ENCODE measurements at regions not wholly inside any gene's neighbourhood (a gene's known extent, or its start where the extent isn't known, plus 50 kb on each side); places are given as distances from the start of the nearest gene placed in this dataset.
"Not testable (repeated sequence)": the region's sequence is repeated elsewhere in the genome, so short reads cannot be mapped to it uniquely, and the experiment has no call there.

DNA sequence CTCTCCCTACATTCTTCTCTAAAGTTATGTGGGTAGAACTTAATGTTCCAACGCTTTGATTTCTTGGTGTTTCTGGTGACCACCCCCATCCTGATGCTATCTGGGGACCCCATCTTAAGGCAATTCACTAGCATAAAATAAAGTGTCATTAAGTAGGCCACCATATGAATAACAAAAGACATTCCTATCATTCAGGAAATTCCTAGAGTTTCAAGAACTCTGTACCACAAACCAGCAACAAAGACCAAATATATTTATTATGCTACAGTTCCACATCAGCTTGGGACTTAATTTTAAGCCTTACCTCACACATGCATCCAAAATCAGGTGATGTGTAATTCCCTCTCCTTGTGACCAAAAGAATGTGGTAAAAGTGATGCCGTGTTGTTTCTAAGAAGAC, 254.6 kb upstream of the LRRC4C start:
- DNase-seq = no peak

DNA sequence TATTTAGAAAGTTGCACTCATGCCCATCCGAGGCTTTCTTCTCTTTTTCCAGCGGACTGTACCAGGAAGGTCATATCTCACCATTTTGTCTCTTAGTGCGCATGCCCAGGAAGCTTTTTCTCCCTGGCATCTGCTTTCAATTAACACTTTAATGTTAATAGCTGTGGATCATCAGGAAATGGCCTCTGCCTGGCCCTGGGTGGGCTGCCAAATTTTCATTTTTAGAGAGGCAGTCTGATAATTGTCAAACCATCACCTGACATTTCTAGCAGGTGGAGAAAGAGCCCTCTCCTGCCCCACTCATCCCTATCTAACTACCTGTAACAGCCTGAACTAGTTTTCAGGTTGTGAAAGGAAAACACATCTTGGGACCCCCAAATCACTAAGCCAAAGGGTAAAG, 257.4 kb upstream of the LRRC4C start:
- no peak for DNase-seq

DNA sequence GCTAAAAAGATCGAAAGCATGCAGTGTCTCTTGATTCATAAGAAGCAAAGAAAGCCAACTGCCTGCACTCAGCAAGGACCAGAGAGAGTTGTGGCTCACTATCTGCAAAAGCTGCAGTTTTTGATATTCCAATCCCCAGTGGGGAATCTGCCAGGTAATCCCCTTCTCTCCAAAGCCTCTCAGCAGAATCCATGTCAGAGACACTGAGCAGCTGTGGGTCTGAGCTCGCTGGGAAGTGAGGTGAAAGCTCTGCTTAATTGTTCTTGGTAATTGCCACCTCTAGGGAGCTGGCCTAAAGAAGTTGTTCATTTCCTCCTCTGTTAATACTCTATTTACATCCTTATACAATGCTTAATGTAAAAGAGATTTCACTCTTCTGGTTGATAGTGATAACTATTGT, 261.3 kb upstream of the LRRC4C start:
- no peak for DNase-seq

DNA sequence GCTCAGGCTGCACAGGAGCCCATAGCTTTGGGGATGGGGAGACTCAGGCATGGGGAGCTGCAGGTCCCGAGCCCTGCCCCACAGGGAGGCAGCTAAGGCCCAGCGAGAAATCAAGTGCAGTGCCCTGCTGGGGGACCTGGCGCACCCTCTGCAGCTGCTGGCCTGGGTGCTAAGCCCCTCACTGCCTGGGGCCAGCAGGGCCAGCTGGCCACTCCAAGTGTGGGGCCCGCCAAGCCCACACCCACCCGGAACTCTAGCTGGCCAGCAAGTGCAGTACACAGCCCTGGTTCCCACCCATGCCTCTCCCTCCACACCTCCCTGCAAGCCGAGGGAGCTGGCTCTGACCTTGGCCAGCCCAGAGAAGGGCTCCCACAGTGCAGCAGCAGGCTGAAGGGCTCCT, 268.7 kb upstream of the LRRC4C start:
- DNase-seq = not testable (repeated sequence)

DNA sequence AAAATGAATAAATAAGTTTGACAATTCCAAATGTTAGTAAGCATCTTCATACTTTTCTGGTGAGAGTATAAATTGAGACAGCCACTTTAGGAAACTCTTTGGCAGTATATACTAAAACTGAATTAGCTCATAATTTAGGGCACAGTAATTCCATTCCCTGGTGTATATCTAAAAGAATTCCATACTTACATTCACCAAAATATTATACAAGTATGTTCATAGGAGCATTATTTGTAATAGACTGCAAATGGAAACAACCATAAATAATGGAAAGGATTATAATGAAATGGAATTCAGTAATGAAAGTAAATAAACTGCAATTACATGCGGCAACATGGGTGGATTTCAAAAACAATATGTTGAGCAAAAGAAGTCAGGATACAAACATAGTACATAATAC, 315.8 kb upstream of the LRRC4C start:
- DNase-seq = no peak

DNA sequence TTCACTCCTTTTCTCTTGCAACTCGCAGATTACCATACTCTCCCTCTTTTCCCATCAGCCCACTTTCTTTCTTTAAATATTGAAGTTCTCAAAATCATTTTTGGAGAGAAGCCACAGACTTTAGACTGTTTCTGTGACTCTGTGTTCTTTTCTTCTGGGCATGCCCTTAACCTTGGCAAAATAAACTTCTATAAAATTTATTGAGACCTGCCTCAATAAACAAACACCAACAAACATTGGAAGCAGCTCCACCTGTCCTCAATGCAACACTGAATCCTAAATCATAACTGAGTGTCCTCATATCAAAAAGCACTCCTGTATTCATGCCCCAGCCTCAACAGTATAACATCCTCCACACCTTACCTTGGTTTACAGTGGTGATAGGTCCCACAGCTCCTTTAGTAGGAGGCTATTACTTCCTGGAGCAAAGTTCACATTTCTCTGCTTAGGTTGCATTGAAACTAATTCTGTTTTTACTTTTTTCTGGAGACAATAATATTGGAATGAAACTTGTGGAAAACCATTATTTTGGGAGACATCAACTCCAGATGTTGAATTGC, 320.0 kb upstream of the LRRC4C start:
- no peak for DNase-seq

DNA sequence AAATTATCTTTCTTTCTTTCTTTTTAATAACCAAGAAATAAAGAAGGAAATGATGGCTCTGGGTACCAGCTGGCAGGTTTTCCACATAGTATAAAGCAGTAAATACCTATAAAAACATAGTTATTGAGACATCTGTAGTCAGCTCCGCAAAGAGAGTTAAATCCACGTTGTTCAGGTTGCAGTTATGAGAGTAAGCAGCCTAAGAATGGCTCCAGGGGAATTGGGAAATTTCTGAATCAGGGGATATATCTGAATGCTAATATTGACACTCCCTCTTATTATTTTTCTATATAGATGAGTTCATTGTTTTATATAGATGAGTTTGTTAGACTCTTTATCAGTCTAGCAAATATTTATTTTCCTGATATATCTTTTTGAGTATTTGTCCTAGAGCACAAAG, 322.0 kb upstream of the LRRC4C start:
- DNase-seq = no peak

DNA sequence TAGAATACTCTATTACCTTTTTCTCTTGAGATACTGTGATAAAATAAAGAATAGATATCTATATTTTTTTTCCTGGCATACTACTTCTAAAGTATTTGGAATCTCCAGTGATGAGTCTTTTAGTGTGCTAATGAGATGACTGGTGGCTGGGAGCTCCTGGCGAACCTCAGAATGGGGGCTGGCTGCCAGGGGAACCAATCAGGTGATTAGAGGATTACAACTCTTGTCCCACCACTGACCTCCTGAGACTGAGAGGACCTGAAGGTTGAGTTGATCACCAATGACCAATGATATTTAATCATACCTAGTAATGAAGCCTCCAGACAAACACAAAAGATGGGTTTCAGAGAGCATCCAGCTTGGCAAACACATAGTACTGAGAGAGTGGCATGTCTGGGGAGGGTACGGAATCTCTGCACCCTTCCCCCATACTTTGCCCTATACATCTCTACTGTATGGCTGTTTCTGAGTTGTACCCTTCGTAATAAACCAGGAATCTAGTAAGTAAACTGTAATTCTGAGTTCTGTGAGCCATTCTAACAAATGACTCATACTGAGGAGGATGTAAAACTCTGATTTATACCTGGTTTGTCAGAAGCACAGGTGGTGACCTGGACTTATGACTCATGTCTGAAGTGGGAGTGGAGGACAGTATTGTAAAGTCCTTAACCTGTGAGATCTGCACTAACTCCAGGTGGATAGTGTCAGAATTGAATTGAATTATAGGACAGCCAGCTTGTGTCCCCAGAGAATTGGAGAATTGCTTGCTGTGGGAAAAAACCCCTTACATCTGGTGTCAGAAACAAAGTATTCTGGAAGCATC, 325.3 kb upstream of the LRRC4C start:
- DNase-seq = no peak

DNA sequence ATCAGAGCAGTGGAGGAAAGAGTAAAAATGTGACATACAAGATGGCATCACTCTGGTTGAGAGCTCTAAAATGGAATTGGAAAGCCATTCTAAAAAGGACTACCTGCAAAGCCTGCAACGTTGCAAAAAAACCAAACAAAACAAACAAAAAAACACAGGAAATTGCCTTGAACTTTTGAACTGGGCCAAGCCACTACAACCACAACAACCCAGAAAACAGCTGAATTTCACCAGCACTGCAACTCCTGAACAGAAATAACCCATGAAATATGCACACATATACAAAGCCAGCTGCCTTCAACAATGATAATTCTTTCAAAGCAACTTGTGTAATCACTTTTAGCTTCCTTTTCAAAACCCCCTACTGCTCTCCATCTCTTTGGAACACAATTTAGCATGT, 326.6 kb upstream of the LRRC4C start:
- DNase-seq = no peak

DNA sequence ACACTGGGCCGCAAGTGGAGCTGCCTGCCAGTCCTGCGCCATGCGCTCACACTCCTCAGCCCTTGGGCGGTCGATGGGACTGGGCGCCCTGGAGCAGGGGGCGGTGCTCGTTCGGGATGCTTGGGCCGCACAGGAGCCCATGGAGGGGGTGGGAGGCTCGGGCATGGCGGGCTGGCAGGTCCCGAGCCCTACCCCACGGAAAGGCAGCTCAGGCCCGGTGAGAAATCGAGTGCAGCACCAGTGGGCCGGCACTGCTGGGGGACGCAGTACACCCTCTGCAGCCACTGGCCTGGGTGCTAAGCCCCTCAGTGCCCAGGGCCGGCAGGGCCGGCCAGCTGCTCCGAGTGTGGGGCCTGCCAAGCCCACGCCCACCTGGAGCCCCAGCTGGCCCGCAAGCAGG, 328.7 kb upstream of the LRRC4C start:
- no peak for DNase-seq

DNA sequence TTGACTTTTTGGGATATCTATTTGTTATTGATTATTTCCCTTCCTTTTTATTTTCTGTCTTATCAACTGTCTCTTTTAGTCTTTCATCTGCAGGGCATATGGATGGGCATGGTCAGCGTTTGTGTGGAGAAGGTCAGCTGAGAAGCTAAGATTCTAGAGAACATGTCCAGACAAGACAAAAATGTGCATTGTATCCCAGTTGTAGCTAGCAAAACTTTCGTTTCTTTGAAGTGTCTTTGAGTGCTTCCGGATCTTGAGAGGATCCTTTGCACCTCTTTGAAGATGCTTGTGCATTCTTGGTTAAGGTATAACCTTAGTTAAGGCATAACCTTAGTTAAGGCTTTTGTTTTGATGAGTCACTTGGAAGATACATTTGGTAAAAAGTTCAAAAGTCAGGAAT, 329.9 kb upstream of the LRRC4C start:
- DNase-seq = no peak

DNA sequence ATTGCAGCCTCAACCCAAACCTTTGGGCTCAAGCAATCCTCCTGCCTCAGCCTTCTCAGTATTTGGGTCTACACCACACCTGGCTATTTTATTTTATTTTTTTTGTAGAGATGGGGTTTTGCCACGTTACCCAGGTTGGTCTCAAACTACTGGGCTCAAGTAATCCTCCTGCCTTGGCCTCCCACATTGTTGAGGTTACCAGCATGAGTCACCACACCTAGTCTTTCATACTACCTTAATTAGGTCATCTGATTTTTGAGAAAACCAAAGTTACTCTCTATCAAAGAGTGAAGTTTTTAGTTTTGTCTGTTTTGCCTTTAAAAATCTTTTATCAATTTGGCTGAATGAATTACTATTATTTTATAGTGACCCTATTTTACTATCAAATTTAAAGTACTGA, 335.6 kb upstream of the LRRC4C start:
- DNase-seq = no peak

DNA sequence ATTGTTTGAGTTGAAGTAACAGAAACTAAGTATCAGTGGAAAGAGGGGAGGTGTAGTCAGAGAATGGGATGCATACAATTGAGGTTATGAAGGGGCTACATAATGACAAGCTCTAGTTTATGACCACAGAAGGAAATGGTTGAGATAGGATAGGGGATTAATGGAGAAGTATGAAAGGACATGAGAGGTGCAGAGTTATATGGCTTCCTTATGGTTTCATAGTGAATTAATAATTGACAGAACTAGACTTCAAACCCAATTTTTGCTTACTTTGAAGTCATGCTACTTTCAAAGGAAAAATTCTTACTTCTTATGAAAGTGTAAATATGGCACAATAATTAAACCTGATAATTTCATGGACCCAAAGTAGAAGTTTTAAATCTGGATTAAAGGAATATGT, 340.3 kb upstream of the LRRC4C start:
- DNase-seq = no peak

DNA sequence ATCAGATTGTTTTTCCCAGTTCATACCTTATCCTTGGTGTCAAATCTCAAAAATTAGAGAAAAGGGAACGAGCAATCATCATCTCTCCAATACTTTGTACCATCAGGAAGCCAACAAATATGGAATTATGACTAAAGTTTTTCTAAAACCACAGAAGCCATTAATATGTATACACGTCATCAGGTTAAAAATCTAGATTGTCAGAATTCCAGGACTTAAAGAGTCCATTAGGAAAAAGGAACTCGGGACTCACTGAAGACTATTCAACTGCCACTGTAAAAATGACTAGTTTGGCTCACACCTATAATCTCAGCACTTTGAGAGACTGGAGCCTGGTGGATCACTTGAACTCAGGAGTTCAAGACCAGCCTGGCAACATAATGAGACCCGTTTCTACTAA, 344.4 kb upstream of the LRRC4C start:
- DNase-seq = no peak

DNA sequence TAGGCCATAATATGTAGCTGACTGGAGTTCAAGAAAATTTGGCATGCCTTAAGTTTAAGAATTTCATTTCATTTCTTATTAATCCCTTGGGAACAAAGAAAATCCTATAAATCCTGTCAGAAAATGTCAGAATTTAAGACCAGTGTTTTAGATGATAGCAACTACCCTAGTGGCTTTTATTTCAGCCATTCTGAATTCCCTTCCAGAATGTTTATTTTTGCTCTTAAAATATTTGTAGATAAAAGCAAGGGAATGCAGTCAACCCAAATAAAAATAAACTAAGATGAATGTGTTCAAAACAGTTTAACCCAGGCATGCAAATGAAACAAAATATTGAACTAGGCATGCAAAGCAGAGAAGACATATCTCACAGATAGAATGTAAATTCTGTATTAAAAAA, 356.9 kb upstream of the LRRC4C start:
- DNase-seq = no peak

DNA sequence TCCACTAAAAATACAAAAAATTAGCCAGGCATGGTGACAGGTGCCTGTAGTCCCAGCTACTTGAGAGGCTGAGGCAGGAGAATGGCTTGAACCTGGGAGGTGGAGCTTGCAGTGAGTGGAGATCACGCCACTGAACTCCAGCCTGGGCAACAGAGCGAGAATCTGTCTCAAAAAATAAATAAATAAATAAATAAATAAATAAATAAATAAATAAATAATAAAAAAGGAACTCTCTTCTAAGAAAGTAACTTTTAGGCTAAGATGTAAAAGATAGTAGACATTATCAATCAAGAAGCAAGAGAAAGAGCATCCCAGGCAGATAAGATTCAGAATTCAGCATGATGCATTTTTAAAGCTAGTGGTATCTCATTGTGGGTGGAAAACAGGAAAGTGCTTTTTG, 364.8 kb upstream of the LRRC4C start:
- not testable (repeated sequence) for DNase-seq

DNA sequence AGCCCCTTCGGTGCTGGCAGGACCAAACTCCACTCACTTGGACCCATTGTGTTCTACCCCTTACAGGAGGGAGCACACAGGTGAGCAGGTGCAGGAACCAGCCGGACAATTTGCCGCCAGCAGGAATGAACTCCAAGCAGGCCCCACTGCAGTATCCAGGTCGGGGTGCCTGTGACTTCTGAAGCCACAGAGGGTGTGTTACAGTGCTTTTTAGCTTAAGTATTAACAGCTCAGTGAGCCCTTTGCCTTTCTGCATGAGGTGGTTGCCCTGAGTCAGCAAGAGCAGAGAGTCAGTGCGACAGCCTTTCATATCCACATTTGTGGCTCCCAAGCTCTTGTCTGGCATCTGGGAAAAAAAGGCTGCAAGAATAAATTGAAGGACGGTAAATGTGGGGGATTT, 366.6 kb upstream of the LRRC4C start:
- DNase-seq = no peak

DNA sequence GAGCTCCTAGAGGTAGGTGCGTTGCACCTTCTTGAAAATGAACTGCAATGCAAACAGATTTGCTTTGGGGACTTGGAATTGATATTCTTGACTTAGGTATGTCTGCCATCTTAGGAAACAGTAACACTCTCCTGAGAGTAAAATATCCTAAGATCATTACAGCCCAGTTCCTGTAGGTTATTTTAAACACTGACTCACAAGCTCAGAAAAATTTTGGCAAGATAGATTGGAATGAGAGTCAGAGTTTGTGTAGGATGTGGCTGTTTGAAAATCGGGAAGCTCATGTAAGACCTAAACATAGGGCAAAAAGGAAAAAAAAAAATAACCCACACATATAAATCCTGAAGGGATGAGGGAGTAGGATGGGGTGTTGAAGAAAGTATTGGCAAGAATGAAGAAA, 377.0 kb upstream of the LRRC4C start:
- no peak for DNase-seq

DNA sequence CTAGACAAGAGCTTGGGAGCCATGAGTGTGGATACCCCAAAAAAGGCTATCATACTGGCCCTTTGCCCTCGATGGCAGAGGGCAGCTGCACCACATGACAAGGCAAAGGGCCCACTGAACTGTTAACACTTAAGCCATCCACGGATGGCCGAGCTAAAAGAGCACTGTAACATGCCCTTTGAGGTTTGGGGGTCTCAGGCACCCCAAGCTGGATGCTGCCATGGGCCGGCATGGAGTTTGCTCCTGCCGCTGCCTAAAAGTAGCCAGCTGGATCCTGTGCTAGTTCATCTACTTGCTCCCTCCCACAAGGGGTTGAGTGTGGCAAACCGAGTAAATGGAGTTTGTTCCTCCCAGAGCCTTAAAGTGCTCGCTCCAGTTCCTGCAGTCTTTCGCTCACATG, 383.2 kb upstream of the LRRC4C start:
- DNase-seq = no peak

DNA sequence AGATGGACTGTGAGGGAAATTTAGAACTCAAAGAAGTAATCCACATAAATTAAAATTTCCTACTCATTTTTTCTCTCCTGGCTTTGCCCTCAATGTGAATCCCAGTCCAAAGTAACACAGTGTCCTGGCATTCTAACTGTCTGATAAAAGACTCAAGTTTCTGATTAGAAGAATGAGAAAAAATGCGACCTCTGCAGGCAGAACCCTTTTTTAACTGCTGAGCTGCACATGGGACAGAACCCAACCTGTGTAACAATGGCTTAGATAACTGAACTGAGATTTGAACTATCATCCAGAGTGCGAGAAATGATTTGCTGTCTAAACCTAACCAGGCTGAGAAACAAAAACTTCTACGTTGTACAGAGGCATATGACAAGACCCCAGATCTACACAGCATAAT, 385.6 kb upstream of the LRRC4C start:
- DNase-seq = no peak

DNA sequence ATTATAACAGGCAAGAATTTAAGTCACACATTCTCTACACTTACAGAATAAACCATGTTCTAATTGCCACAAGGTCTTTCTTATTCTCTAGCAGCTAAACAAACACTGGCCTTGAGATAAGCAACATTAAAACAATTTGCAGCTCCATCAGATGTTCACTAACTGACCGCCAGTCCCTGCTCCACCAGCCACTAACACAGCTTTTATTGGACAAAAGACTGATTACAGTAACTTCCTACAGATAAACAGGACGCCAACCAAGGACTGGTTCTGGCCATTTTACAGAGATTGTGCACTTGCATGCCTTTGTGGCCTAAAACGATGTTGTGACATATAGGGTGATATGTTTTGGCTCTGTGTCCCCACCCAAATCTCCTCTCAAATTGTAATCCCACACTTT, 388.9 kb upstream of the LRRC4C start:
- DNase-seq = no peak

DNA sequence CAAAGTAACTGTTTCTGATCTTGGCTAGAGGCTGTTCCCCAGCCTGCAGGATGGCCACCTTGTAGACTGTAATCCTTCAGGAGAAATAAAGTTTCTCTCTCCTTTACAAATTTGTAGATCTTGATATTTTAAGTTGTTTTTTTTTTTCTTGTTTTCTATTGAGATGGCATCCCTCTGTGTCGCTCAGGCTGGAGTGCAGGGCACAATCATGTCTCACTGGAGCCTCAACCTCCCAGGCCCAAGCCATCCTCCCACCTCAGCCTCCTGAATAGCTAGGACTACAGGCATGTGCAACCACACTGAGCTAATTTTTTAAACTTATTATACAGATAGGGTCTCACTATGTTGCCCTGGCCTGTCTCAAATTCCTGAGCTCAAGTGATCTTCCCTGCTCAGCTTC, 389.8 kb upstream of the LRRC4C start:
- DNase-seq = no peak

DNA sequence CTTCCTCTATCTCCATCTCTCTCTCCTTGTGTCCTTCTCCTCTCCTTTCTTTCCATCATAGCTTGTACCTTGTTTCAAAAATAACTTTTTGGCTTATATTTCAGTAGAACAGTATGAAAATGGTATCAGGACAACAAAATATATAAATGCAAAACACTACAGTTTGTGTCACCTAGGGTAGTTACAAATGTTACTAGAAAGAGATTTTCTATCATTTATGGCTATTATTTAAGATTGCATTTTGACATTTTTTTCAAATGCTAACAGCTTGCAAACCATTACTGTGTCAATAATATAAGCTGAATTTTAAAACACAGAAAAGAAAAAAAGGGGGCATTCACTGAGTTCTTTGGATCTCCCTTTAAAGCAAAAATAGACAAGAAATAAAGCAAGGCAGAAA, 392.3 kb upstream of the LRRC4C start:
- no peak for DNase-seq

DNA sequence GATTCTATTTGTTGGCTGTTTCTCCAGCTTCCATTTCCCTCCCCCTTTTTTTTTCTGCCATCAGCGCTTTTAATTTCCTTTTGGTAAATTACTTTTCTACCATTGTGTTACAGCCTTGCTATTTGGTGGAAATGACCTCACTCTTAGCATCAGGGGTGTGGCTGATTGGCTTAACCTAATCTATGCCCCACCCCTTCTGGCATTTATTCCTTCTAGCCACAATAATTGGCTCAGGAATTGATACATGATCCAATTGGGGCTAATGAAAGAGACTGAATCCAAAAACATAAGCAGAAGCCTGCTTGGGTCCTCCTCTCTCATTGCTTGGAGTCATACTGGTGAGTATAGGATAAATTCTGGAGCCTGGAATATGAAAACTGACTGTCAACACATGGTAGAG, 402.4 kb upstream of the LRRC4C start:
- DNase-seq = no peak

DNA sequence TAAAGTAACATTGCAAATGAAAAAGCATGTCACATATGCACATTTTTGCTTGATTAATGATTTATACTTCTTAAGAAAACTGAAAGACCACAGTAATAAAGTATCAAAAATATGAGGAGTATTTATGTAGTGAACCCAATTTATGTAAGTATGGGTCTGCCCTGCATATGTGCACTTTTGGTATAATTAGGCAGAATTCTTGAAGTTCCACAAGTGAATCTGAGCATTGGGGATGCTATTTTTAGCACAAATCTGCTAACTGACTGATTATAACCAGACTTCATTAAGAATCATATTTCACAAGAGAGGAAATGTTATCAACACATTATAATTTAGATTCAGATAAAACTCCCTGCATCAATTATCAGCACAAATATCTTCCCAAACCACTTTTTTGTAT, 407.1 kb upstream of the LRRC4C start:
- no peak for DNase-seq

All from activated CD4-positive, alpha-beta T cell treated with anti-CD3 and anti-CD28 coated beads for 48 hours (primary cell).